HG02973 (cell line): ENCODE measurements at regions not wholly inside any gene's neighbourhood (a gene's known extent, or its start where the extent isn't known, plus 50 kb on each side); places are given as distances from the start of the nearest gene placed in this dataset.

ENCODE experiments used
- ATAC-seq: cut with Tn5 transposase; IDR thresholded peaks from one replicate; pipeline ENCODE4 v1.9.1; 2021; ENCODE audit warnings: moderate library complexity; ENCODE audit not compliant: unreplicated experiment

GRCh38 chr10:78526347-78526746, 492.7 kb downstream of the RPS24 start:
- ATAC-seq: no peak

DNA sequence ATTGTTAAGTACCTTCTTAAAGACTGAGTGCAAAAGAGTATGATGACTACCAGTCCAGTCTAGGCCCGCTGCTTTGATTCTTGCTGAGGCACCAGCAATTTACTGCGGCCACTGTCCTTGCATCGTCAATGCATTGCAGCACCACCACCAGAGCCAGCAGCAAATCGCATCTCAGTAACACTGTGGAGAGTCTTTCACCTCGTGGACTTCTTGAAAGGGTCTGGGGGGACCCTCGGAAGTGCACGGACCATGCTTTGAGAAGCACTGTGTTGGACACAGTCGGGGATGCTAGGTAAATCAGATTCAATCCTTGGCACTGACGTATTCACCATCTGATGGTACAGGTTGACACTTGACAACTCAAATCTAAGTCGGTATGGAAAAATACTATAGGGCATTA, 493.6 kb downstream of the RPS24 start:
- ATAC-seq: no peak

GRCh38 chr10:78528749-78529204, 495.1 kb downstream of the RPS24 start:
- no peak for ATAC-seq

- ATAC-seq: no peak
Observed at GRCh38 chr10:78529262-78529661, 495.6 kb downstream of the RPS24 start.

GRCh38 chr10:78531088-78531487, 497.4 kb downstream of the RPS24 start:
- ATAC-seq: no peak

DNA sequence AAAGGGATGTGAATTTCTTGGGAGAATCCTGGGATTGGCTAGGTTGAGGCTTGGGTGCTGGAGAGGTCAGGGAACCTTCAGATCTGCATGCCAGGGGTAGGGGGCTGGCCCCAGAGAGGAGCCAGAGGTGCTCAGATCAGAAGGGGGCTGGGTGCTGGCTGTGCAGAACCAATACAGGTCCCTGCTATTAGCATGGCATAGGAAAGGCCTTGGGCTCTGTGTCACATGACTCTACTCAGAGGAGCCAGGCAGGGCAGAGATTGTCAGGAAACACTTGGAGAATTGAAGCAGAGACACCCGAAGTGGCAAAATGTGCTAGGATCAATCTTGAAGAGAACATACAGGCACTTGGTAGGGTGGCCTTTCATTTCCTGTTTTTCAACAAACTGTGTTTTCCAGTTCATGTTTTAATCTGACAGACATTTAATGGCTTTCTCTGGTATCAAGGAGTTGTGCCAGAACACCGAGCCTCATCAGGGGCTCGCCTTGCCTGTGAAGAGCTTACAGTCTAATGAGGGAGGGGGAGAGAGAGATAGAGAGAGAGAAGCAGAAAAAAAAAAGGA, 498.9 kb downstream of the RPS24 start:
- no peak for ATAC-seq

- ATAC-seq: no peak
Observed at GRCh38 chr10:78533098-78533497, 499.4 kb downstream of the RPS24 start.

DNA sequence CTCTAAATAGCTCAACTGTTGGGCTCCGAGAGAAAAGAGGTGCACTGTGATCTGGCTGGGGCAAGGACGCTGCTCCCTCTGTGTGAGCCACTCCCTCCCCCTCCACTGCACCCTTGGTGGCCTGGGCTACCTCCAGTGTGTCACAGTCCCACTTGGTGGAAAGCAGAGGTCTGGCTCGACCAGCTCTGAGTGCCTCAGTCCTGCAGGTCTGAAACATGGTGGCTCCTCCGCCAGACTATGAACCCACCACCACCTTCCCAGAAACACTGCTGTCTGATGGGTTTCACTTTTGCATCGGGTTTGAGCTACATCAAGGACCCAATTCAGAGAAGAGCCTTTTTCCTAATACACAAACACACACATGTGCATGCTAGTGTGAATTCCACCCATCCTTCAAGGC, 500.1 kb downstream of the RPS24 start:
- no peak for ATAC-seq

- ATAC-seq: no peak
Observed at GRCh38 chr10:78535716-78536218, 502.1 kb downstream of the RPS24 start.

DNA sequence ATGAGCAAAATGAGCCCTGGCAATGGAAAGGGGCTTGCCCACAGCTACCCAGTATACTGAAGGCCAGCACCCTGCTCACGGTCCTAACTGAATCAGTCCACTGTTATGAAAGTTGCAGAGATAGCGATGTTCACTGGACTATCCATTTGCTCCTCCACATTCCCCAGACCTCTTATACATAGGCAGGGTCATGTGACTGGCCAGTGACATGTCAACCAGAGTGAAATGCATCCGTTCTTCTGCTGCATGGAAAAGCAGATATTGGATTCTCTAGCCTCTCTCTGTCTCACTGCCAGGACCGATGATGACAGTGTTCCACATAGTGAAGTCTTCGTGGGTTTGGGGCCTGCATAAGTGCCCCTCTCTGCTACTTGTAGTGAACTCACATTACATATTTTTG, 503.4 kb downstream of the RPS24 start:
- no peak for ATAC-seq

GRCh38 chr10:78539247-78539766, 505.6 kb downstream of the RPS24 start:
- ATAC-seq: no peak

DNA sequence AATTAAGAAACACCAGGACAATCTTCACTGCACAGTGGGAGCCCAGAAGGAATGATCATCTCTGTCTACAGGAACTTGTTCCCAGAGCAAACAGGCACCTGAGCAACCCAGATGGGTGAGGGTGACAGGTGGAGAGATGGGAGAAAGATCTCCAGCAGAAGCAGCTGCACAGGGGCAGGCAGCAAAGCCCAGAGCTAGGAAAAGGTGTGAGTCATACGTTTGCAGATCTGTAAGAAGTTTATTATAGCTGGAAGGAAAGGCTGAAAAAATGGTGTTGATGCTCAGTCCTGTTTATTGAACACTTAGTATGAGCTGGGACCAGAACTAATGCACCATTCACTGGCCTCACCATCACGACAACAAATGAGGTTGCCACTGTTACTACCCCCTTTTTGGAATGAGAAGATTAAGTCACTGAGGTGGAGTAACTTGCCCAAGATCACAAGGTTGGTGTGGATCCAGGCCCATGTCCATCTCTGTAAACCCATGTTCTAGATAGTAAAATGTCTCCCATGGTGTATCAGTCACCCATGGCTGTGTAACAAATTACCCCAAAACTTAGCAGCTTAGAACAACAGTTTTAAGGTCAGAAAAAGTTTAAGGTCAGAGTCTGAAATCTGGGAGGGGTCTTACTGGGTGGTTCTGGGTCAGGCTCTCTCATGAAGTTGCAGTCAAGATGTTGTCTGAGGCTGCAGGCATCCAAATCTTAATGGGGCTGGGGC, 506.9 kb downstream of the RPS24 start:
- no peak for ATAC-seq

DNA sequence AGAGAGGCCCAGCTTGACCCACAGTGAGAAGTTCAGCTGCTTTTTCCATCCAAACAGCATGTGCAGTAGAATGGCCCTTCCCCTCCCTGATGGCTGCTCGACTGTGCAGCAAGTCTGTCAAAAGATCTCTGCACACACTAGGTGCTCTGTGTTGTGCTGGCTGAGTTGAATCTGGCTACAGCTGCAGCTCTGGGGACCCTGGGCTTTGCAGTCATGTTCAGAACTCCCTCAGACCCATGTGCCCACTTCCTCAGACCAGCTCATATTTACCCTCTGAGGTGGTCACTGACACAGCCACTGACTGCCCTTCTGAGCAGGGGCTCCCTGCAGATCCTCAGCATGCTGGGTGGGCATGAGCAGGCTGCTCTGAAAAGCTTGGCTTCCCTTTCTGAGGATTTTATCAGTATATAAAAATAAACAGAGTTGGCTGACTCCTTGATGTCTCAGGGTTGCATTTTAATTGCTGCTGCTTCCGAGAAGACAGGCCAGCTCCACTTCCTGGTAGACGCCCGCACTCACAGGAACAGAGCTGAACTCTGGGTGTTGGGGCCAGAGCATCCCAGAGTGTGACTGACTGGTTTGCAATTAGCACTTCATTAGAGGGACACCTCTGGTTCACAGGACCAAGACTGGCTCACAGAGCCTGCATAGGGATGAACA, 507.9 kb downstream of the RPS24 start:
- ATAC-seq: no peak

DNA sequence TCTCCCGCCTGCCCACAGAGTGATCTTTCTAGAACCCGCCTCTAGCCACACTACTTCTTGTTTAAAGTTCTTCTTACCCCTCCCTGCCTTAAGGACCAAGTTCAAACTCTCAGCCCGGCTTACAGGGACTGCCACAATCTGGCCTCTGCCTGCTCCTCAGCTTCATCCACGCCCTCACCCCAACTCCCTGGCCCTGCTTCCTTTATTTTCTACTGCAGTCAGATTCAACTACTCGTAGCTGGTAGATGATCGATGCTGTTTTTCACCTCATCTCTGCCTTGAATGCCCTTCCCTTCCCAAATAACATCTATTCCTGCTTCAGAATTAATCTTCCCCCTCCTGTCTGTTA, 508.5 kb downstream of the RPS24 start:
- ATAC-seq: no peak

DNA sequence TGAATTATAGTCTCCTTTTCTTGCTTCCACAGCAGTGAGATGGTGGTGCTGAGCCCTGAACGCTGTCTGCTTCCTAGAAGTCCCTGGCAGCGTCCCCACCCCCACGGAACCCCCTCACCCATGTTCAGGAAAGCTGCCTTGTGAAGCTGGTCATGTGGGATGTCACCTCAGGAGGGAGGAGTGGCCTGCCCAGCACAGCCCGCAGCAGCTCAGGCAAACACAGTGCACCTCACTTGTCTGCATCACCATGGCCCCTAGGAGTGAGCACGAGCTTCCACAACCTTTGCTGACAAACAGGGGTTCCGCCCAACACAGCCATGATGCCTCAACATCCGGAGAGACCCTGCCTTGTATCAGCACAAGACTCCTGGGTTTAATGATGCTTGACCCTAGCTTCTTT, 508.9 kb downstream of the RPS24 start:
- no peak for ATAC-seq

DNA sequence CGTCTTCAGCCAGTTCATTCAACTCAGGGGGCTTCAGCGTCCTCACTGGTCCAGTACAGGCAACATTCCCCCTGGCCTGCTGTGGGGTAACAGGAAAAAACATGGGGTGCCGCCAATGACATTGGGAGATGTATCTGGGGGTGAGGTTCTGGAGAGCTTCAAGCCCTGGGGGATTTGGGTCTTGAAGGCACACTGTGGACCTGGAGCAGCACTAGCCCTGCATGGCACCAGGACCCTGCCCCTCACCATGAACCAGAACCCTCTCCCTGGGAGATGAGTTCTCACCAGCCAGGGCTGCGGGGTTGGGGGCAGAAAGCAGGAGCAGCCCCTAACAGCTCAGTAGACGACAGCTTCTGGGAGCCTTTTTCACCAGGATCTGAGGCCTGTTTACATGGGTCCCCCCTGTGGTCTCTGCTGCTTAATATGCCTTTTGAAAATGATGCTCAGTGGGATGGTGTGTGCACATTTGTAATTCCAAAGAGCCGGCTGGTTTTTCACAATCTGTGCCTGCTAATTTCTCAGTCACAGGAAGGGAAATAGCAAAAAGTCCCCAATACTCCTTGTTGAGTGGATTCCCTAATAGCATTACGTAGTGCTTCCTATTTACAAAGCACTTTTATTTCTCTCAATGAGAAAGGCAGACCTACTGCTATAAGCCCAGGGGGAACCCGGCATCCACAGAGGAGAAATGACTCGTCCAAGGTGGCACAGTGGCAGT, 509.5 kb downstream of the RPS24 start:
- ATAC-seq: no peak

- ATAC-seq: no peak
Observed at GRCh38 chr10:78543749-78544362, 510.2 kb downstream of the RPS24 start.

DNA sequence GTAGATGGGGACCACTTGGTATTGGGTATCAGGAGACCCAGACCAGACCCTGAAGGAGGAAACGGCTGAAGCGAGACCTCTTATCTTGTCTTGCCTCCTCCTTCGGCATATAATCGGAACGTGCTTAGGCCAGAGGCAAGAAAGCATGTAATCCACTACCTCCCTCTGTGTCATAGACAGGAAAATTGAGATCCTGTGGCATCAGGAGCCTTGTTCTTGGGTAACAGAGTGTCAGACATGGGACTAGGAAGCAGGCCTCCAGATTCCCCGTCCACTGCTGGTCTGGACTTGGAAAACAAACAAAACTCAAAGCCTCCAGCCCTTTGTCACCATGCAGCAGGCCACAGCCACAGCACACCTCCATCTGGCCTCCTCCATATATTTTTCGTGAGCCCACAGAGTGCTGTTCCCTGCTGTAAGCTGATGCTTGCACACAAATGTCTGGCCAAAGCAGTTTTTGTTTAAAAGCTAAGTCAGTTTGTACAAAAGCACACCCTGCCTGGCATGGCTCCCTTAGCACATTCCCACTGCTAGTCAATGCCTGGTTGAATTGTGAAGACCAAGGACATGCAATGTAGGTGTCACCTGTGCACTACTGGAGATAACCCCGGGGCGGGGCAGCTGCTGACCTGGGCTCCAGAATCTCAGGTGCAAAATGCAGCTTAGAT, 510.9 kb downstream of the RPS24 start:
- ATAC-seq: no peak

- ATAC-seq: no peak
Observed at GRCh38 chr10:78545756-78546155, 512.1 kb downstream of the RPS24 start.

DNA sequence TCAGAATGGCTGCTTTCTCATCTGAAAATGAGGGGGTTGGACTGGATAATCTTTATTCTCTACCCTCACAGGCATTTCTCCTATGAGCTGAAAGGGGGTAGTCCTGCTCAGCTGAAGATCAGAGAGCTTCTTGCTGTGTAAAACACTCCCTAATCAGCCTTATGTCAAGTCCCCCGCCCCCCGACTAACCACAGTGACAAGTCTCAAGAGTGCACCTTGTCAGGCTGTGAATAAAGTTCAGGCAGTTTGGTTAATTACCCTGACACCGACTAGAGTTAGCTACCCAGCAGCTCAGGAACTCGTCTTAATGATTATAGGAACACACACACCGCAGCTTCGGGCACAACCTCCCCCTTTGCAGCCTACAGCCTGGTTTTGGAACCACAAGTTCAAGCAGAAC, 513.7 kb downstream of the RPS24 start:
- no peak for ATAC-seq
